GM19395 (cell line): ENCODE measurements at regions not wholly inside any gene's neighbourhood (a gene's known extent, or its start where the extent isn't known, plus 50 kb on each side); places are given as distances from the start of the nearest gene placed in this dataset.
"Not testable (repeated sequence)": the region's sequence is repeated elsewhere in the genome, so short reads cannot be mapped to it uniquely, and the experiment has no call there.

Experiments
- ATAC-seq: cut with Tn5 transposase; IDR thresholded peaks from one replicate; pipeline ENCODE4 v1.9.1; 2021; ENCODE audit warnings: mild to moderate bottlenecking, moderate library complexity; ENCODE audit not compliant: unreplicated experiment

DNA sequence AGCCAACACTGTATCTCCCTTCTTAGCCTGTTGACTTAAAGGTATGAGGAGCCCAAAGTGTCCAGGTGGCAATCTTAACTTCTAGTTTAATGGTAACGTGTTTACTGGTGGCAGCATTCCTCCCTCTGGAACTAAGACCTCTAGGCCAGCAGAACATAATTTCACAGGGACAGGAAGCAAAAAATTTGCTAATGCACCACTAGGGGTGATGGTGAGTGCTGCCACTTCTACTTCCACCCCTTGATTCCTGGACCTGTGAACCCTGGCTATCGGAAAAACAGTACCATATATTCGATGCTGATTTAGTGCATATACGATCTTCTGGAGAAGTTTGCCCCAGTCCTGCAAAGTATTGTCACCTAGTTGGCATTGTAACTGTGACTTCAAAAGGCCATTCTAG, 743.2 kb upstream of the RGMB start:
- not testable (repeated sequence) for ATAC-seq

DNA sequence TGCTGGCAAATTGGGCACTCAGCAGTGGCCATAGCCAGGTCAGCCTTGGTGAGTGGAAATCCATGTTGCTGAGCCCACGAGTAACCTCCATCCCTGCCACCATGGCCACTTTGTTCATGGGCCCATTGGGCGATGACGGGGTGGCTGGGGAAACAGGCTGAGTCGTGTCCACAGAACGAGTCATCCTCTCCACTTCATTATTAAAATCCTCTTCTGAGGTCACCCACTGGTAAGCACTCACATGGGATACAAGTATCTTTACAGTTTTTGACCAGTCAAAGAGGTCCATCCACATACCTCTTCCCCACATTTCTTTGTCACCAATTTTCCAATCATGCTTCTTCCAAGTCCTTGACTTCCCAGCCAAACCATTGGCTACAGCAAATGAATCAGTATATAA, 742.4 kb upstream of the RGMB start:
- ATAC-seq, result not testable (repeated sequence)

DNA sequence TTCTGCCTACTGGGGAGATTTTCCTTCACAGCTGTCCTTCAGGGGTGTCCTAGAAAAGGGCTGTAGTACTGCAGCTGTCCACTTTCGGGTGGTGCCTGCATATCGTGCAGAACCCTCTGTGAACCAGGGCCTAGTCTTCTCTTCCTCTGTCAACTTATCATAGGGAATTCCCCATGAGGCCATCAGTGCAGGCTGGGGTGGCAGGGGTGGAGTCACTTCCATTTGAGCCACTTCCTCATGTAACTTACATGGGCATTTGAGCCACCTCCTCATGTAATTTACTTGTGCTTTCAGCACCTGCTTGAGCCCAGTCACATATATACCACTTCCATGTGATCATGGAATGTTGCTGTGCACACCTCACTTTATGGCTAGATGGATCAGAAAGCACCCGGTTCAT, 742.0 kb upstream of the RGMB start:
- no peak for ATAC-seq

DNA sequence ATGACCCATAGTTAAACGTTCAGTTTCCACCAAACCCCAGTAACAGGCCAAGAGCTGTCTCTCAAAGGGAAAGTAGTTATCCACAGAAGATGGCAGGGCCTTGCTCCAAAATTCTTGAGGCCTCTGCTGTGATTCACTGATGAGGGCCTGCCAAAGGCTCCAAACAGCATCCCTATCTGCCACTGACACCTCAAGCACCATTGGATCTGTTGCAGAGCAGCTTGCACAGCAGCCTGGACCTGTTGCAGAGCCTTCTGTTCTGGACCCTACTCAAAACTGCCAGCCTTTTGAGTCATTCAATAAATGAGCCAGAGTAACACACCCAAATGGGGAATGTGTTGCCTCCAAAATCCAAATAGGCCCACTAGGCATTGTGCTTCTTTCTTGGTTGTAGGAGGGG, 741.5 kb upstream of the RGMB start:
- no peak for ATAC-seq

DNA sequence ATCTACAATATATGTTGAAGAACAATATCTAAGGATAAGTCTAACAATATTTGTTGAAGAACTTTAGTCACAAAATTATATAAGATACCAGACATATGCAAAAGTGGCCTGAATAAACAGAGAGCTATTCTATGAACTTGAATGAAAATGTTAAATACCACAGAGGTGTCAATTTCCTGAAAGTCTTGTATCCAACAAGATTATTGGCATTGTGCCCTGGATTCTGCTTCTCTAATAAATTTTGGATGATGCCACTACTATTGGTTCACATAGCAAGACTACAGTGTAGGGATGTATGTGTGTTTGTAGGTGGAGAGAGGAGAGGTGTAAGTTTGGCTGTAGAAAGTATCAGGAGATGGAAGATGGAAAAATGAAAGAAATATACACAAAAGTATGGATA, 731.8 kb upstream of the RGMB start:
- no peak for ATAC-seq

DNA sequence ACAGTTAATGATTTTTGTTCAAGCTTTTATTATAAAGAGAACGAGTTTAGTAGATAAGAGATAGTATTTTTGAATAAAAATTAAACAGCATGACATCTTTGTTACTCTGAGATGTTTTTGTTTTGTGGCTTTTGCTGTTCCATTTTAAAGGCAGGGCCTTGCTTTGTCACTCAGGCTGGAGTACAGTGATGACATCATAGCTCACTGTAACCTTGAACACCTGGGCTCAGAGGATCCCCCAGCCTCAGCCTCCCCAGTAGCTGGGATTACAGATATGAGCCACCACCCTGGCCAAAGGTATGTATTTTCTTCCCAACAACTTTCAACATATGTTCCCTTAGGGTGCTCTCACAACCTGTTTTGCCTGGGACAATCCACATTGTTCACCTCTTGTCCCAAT, 730.9 kb upstream of the RGMB start:
- no peak for ATAC-seq

DNA sequence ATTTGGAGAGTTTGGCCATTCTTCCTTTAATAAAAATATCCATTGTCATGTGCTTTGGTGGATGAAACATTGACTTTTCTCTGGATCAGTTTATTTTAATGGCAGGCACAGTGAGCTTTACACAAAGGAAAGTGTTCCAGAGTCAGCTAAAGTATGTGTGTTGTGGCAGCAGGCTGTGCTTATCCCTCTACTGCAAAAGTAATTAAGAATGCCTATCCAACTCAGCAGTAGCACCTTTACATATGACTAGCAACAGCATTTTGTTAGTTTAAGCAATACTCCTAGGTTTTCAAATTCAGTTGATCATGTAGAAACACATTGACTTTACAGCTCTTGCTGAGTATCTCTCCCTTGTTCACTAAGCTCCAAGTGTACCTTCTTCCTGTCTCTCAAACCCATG, 730.5 kb upstream of the RGMB start:
- ATAC-seq, result no peak

DNA sequence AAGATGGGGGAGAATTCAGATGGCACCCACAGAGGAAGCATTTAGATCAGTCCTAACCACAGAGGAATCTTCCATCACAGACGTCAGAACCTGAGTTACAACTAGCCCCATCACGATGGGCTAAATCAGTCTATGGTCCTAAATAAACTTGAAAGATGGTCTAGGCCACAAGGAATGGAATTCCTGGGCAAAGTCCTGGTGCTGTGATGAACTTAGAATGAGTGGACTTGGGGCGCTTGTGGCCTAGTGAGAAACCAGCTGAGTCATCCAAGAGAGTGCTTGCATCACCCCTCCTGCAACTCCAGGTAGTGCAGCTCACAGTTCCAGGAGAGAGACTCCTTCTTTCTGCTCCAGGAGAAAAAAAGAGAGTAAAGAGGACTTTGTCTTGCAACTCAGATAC, 722.9 kb upstream of the RGMB start:
- no peak for ATAC-seq

DNA sequence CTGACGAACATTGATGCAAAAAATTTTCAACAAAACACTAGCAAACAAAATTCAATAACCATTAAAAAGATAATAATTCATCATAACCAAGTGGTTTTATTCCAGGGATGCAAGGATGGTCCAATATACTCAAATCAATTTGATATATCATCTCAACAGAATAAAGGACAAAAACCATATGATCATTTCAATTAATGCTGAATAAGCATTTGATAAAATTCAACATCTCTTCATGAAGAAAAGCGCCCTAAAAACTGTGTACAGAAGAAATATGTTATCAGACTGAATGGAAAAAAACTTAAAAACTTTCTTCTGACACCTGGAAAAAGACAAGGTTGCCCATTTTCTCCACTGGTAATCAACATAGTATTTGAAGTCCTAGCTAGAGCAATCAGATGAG, 720.3 kb upstream of the RGMB start:
- no peak for ATAC-seq

DNA sequence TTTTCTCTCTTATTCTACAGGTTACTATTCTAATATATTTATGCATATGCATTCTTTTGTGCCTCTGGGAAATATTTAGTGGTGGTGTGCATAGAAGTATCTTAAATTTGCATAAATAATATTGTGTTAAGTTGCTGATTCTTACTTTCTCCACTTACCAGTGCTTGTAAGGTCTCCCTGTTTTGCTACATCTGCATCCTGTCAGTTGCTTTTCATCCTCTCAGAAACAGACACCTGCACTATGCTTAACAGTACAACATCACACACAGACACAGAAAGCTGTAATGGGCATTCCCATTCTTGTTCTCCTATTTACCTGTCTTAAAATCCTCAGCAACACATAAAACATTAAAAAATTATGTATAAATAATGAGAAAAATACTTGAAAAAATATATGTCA, 713.3 kb upstream of the RGMB start:
- no peak for ATAC-seq

DNA sequence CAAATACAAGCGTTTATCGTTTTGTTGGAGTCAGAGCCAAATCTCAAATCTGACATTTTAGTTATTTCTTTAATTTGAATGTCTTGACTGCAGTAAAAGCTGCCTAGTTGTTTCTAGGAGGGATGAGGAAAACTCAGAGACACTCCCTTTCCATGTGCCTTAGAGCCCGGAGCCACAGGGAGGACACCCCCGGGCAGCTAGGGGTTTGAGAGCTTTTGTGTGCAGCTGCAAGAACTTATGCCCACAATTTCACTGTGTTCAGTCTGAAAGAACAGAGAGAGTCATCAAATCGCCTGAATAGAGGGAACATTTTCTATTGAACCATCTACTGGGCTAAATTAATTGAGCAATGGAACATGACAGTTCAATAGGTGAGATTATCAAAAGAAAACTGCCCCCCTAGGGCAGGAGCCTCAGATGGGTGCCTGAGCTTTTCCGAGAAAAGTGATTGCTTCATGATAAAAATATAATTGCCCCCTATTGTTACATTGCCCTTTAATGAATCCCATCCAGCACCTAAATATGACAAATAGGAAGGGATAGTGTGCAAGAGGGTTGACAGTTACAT, 709.3 kb upstream of the RGMB start:
- no peak for ATAC-seq

DNA sequence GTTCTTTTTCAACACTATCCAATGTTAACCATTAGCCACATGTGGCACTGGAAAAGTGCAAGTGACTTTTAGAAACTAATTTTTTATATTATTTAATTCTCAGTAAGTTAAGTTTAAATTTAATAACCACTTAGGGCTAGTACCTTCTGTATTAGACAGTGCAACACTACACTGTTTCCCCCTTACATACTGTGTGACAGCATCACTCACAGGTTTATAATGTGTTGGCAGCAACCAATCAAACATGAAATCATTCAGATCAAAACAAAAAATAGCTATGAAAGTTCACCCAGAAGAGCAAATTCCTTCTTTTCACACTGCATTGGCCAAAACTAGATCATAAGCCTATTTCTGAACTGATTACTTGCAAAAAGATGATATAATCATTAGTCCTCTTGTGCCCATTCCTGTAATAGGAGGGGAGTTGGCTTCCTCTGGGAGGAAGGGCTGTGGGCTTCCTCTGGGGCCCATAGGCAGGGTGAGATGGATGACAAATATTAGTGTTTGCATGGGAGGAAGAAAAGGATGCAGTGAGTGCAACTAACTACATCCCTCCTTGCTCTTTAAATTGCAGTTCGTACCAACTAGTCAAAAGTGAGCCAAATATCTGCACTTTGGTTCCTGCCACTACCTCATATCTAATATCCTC, 708.1 kb upstream of the RGMB start:
- no peak for ATAC-seq

DNA sequence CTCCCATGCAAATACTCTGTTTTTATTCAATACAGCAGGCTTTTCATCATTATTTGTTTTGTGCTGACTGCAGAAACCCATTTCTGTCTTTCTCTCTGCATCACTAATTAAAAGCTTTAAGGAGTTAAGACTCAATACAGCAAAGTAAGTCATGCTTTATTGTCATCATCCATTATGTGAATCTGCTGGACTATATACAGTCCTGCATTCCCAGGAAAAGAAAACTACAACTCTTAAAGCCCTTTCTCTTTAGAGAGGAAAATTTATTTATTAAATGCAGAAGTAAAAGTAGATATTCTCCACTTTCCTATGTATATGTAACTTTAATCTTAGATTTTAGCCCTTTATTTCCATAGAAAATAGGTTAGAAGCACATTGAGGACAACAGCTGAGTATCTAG, 706.6 kb upstream of the RGMB start:
- no peak for ATAC-seq

DNA sequence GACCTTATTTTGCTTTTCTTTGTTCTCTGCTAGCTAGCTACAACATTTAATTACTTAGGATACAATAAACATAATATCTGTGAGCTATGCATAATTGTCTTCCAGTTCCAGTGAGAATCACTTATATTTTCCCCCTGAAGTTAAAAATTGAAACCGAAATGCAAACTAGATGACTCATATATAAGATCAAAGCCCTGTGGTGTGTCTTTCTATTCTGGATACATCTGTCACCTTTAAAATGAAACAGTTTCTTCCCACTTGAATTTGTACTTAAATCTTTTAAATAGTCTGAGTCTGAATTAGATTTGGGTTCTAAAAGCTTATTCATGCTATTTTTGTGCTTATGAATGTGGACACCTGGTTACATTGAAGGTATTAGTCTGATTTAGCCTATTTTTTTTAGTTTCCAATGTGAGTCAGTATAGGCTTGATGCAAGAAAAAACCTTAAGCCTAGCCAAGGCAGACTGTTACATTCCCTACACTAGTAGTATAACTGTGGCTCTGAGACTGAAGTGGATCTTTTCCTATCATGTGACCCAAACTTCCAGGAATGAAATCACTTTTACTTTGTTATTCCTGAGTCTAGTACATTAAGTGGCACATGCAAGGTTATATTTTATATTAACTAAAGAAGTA, 703.5 kb upstream of the RGMB start:
- ATAC-seq, result peak; percentile 89

DNA sequence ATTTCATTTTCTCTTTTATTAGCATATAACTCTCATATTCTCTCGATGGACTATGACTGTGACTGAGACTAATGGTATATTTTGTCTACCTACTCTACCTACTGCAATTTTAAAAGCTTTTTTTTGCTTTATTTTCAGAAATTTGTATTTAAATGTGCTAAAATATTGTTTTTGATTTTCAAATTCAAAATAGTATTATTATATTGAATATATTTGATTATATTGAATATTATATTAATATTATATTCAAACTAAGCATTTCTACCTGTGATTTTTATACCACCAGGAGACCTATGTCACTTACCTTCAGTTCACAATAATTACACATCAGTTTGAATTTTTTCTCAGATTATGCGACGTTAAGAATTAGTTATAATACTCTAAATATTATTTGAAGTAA, 700.5 kb upstream of the RGMB start:
- no peak for ATAC-seq

DNA sequence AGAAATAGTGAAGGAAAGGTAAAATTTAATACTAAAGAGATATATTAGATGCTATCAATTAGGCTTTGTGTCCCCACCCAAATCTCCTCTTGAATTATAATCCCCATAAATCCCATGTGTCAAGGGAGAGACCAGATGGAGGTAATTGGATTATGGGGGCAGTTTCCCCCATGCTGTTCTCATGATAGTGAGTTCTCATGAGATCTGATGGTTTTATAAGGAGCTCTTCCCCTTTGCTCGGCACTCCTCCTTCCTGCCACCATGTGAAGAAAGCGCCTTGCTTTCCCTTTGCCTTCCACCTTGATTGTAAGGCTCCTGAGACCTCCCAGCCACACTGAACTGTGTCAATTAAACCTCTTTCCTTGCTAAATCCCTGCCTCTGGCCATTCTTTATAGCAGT, 697.0 kb upstream of the RGMB start:
- no peak for ATAC-seq

DNA sequence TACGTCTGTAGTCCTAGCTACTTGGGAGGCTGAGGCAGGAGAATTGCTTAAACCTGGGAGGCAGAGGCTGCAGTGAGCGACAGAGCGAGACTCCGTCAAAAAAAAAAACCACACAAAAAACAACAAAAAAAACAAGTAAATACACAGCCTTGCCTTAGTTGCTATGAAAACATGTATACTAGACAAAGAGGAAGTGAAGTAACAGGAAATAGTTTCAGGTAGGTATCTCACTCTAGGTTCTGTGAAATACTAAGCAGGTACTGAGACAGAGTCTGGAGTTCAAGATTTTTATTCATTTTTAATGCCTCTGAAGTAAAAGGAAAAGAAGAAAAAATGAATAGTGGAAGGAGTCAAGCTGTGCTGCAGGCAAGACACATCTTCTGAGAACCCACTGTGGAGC, 687.9 kb upstream of the RGMB start:
- ATAC-seq, result peak; percentile 56

DNA sequence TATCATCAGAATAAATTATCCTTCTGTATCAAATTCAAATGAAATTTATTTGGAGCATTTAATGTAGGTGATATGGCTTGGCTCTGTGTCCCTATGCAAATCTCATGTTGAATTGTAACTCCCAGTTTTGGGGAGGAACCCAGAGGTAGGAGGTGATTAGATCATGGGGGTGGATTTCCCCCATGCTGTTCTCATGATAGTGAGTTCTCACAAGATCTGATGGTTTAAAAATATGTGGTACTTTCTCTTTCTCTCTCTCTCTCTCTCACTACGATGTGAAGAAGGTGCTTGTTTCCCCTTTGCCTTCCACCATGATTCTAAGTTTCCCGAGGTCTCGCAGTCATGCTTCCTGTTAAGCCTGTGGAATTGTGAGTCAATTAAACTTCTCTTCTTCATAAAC, 678.4 kb upstream of the RGMB start:
- no peak for ATAC-seq

DNA sequence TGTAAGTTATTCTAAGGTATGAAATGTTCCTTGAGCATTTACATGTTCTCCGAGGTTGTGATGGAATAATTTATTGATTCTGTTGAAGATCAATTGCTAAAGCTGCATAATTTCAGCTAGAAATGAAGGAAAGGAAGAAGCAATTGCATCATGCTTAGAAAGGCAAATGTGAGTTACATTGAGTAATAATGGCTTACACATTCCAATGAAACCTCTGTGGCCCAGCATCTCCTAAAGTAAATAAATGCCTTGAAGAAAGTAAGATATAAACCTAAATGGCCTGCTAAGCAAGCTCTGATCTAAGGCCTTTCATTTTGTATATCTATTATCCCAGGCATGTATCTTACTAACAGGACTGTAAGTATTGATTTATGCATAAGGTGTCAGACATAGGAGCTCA, 677.3 kb upstream of the RGMB start:
- no peak for ATAC-seq

DNA sequence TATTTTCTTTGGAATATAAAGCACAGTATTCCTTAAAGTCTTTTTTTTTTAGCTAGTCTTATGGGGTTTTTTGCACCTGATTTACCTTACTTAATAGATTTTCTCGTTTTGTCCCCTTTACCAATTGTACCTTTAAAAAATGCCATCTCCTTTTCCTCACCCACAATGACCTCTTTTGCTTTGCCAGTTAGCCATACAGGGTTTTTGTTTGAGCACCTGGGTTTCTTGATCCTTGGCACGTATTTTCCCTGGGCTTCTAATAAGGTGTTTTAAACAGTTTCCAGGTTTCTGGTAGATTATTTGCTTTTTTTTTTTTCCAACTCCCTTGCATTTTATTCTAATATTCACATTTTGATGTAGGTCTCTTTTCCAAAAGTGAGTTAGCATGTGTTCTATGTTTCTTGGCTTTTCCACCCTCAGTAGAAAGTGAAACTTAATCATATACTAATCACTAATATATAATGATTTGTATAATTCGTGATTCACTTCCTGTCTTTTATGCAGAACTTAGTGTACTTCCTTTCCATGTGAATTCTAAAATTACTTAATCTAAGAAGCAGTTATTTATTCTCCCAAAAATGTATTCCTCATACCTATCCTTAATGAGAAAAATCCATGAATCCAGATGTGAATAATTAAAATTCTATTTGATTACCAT, 673.9 kb upstream of the RGMB start:
- no peak for ATAC-seq

DNA sequence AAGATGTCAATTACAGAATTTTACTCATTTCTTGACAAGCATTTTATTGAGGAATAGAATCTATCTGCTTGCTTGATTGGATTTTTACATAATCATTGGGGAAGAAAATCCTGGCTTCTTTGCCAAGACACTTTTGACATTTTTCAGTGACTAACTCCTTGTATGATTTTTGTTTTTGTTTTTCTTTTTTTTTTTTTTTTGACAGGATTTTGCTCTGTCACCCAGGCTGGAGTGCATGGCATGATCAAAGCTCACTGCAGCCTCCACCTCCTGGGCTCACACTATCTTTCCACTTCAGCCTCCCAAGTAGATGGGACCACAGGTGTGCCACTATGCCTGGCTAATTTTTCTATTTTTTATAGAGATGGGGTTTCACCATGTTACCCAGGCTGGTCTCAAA, 672.3 kb upstream of the RGMB start:
- ATAC-seq, result no peak

DNA sequence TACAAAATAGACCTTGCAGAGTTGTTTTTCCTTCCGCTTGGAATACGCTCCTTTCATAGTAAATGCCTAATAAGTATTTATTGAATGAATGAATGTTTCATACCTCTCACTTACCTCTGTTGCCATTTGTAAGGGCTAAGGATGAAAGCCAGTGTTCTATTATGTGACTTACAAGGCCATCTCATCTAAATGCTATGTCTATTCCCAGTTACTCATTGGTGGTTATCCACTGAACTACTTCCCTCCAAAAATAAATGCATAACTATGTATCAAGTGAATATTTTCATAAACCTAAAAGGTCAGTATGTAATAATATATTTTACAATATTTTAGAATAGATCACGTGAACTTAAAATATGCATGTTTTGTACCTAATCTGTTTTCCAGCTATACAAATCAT, 670.5 kb upstream of the RGMB start:
- ATAC-seq, result no peak
